NCI-H526 treated with DMSO at 0.1 percent for 48 hours (cell line): ENCODE measurements at regions not wholly inside any gene's neighbourhood (a gene's known extent, or its start where the extent isn't known, plus 50 kb on each side); places are given as distances from the start of the nearest gene placed in this dataset.
"Not testable (repeated sequence)": the region's sequence is repeated elsewhere in the genome, so short reads cannot be mapped to it uniquely, and the experiment has no call there.

Experiments
- DNase-seq: peaks from one replicate; lab custom pipeline; 2025; lab: John Stamatoyannopoulos, UW

DNA sequence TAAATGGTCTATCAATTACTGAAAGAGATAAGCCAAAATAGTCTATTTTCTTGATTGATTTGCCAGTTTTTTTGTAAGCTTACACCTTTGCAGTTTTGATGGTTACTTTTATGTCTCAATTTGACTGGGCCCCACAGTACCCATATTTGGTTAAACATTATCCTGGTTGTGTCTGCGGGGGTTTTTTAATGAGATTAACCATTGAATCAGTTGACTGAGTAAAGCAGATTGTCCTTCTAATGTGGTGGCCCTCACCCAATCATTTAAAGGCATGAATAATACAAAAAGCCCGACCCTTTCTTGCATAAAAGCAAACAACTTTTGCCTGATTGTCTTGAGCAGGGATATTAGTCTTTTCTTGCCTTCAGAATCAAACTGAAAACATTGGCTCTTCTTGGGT, 650.0 kb upstream of the RGS18 start:
- no peak for DNase-seq

DNA sequence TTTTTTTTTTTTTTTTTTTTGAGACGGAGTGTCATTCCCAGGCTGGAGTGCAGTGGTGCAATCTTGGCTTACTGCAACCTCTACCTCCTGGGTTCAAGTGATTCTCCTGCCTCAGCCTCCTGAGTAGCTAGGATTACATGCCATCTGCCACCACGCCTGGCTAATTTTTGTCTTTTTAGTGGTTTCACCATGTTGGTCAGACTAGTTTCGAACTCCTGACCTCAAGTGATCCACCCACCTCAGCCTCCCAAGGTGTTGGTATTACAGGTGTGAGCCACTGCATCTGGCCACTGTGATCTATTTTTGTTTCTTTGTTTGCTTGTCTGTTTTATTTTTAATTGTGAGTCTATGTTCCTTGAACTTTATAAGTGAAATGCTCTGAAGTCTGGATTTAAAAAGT, 646.8 kb upstream of the RGS18 start:
- not testable (repeated sequence) for DNase-seq

DNA sequence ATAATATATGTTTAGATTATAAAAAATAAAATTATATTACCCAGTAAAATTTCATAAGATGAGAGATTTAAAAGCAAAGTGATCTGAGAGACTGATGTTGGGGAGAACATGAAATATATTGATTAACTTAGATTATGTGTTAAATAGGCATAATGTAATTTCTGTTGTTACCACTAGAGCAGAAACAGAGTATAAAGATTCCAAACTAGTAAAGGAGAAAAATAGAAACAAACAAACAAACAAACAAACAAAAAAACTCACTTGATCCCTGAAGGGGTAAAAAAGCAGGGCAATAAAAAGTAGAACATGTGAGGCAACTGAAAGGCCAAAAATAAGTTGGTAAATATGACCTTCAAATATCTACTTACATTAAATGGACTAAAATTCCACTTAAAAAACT, 640.4 kb upstream of the RGS18 start:
- no peak for DNase-seq

- DNase-seq: no peak
Observed at GRCh38 chr1:191519519-191519918, 638.7 kb upstream of the RGS18 start.

DNA sequence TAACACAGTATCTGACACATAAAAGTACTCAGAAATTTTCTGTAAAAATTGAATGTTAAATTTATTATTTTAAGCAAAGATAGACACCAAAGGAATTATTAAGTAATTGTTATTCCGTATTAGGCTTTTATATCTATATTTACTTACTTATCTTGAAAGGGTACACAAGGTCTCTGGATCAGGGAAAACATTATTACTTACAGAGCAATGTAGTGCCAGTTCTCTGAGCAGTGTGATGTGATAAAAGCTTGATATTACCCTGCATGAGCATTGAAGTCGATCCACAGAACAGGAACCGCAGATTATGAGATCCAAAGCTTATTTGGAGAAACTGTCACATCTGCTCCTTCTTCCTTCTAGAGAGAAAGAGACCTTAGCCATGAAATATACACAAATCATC, 637.9 kb upstream of the RGS18 start:
- DNase-seq: no peak

DNA sequence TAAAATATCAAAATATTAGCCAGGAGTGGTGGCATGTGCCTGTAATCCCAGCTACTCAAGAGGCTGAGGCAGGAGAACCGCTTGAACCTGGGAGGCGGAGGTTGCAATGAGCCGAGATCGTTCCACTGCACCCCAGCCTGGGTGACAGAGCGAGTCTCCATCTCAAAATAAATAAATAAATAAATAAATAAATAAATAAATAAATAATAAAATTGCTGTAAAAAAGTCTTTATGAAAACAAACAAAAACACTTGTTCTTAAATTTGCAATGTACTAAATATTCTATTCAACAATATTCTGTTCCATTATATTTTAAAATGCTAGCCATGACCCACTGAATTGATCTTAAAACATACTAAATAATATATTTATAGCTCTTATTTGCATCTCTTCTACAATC, 632.3 kb upstream of the RGS18 start:
- not testable (repeated sequence) for DNase-seq

DNA sequence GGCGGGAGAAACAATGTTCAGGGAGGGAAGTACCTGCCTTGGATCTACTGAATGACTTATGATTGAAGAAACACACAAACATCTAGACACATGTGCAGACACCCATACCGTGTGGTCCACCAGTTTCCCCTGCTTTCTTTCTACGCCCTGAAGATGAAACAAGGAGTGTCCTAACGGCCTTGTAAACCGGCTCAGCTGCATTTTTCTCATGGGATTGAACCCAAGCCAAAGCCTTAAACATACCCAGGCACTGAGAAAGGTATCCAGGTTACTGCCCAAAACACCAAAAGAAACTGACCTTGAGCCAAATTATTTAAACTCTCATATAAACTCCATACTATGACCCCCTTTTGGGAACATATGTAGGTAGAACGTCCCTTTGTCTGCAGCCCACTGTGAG, 630.0 kb upstream of the RGS18 start:
- no peak for DNase-seq

DNA sequence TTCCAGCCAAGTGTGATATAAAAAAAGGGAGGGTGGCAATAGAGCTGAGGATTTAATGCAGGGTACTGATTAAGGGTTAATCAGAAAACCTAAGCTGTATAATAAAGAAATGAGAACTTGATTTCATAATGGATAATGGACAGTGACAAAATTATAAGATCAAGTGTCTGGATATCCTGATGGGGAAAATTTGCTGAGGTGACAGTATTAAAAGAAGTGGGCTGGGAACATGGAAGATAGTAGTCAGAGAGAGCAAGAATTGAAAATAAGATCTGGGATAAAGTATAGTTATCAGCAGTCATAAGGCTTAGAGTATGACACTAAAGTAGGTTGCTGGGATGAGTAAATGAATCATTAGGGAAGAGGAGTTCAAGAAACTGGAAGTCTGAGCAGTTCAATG, 627.3 kb upstream of the RGS18 start:
- DNase-seq: no peak

DNA sequence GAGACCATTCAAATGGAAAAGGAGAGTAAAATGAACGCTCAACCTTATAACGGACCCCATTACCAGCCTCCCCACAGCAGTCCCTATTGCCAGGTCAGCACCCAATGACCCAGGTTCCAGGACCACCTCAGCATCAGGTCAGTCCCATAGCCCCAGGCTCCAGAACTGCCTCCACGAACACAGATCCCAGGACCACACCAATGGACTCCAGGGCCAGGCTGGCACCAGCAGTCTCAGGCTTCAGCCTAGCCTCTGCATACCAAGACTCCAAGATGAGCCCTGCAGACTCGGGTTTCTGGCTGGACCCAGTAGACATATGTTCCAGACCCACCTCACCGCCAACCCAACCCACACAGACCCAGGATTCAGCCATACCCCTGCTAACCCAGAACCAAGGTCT, 625.0 kb upstream of the RGS18 start:
- no peak for DNase-seq

DNA sequence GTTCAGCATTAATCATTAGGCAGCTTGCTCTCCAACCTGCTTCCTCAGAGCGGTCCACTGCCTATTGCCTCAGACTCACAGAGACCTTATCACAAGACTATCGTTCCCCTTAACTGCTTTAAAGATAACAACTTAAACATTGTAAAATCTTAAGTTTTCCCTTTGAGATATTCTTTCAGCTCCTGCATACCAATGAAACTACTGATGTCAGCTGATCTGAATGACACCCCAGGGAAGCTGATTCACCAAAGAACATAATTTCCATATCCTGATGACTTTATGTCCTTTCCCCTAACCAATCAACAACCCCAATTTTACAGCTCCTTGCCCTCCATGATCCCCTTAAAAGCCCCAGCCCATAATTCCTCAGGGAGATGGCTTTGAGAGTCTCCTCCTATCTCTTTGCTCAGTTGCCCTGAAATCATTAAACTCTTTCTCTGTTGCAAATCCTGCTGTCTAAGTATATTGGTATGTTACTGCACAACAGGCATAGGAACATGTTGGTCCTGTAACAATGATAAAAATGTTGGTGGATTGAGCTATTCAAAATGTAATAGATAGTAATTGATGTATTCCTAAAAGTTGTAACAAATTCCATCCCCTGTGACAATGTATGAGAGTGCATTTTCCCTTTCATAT, 621.4 kb upstream of the RGS18 start:
- no peak for DNase-seq

DNA sequence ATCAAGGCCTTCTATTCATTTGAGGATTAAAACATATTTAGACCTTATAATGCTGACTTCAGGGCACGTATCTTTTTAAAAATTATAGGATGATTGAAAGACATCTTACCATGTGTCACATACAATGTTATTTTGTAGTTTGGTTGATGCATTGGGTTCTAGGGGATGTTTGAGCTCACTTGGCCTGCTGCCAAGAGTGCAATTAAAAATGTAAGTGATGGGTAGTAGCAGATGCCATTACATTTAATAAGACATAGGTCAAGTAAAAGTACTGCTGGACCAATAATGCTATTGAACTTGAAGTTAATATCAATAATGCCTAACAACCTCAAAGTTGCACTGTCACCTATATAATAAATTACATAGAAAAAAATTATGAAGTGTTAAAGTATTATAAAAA, 616.5 kb upstream of the RGS18 start:
- DNase-seq: no peak

GRCh38 chr1:191542444-191542843, 615.8 kb upstream of the RGS18 start:
- no peak for DNase-seq

GRCh38 chr1:191546803-191547202, 611.5 kb upstream of the RGS18 start:
- DNase-seq: no peak

- DNase-seq: no peak
Observed at GRCh38 chr1:191551019-191551418, 607.2 kb upstream of the RGS18 start.

- no peak for DNase-seq
Observed at GRCh38 chr1:191558379-191558778, 599.9 kb upstream of the RGS18 start.

DNA sequence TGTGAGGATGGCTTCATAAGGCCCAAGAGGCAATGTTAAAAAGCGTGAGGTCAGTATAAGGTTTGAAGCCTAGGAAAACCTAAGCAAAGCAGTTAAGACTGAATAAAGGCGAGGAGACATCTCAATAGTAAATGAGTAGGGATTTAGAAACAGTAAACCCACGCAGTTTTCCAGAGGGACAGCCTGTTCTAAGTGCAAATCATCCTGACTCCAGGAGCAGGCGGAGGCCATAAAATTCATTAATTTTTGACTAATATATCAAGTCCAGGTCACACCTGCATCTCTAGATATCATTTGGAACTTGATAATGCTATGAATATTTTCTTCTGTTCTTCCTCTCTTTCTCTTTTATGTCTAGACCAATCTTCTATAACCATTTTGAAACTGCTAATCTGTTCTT, 597.0 kb upstream of the RGS18 start:
- DNase-seq: no peak

- DNase-seq: no peak
Observed at GRCh38 chr1:191564275-191564674, 594.0 kb upstream of the RGS18 start.

GRCh38 chr1:191572479-191572878, 585.8 kb upstream of the RGS18 start:
- no peak for DNase-seq

DNA sequence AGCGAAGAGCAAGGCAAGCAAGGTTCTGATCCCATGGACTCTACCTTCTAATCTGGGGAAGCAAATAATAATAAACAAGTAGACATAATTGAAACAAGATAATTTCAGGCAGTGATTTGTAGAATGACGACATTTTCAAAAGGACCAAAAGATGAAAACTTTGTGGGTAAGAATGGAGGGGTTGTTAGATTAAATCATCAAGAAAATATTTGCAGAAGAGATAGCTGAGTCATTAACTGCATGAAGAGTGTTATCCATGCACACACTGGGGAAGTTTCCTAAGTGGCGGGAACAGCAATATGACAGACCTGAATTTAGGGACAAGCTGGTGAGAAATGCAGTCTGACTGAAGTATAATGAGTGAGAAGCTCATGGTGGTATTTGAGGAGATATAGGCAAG, 583.1 kb upstream of the RGS18 start:
- no peak for DNase-seq

- DNase-seq: no peak
Observed at GRCh38 chr1:191575746-191576145, 582.5 kb upstream of the RGS18 start.

DNA sequence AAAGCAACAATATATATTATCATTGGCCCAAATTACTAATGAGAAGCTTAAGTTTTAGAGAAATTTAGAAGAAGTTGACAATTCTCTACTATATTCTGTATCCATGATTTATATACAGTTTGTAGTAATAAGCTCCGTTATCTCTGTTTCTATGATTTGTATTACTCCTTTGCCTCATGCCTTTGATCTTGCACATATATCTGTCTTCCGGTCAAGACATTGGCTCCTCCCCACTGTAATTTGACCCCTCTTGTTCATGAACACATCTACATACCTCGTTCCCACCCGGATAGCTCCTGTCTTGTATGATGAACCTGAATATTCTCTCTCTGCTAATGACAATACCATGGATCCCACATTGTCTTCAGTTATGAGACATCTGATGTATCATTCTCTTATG, 581.0 kb upstream of the RGS18 start:
- DNase-seq: no peak

- no peak for DNase-seq
Observed at GRCh38 chr1:191578281-191578680, 580.0 kb upstream of the RGS18 start.

DNA sequence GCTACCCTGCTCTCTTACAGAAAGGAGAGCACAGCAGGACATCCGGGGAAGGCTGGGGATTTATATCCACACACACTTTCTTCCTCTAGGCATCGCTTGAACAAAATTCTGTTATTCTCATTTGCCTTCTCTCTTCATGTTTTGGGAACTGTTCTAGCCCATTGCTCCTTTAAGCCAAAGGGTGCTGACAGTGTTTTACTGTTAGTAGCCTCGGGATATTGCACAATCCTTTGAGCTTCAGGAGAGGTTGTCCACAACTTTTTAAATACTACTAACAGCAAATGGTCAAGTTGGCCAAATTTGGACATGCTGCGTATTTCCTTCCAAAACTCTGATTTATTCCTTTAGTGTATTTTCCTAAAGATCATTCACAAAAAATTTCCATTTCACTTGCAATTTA, 579.2 kb upstream of the RGS18 start:
- no peak for DNase-seq

- no peak for DNase-seq
Observed at GRCh38 chr1:191582169-191582568, 576.1 kb upstream of the RGS18 start.

DNA sequence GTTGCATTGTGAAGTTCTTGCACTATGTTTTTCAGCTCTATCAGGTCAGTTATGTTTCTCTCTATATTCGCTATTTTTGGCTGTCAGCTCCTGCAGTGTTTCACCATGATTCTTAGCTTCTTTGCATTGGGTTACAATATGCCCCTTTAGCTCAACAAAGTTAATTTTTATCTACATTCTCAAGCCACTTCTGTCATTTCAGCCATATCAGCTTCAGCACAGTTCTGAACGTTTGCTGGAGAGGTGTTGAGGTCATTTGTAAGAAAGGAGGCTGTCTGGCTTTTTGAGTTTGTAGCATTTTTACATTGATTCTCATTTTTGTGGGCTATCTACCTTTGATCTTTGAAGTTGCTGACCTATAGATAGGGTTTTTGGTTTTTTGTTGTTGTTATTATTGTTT, 573.2 kb upstream of the RGS18 start:
- DNase-seq: no peak
